H1 (cell line): ENCODE measurements at regions not wholly inside any gene's neighbourhood (a gene's known extent, or its start where the extent isn't known, plus 50 kb on each side); places are given as distances from the start of the nearest gene placed in this dataset.

Source experiments
- HDAC6 ChIP-seq: IDR thresholded peaks from one replicate; pipeline ENCODE4 v1.7.1; 2012; ENCODE audit warnings: low read depth, mild to moderate bottlenecking, inconsistent platforms, low read length, moderate library complexity
- JUN ChIP-seq: IDR thresholded peaks from 2 replicates; pipeline ENCODE4 v1.6.1; 2011; ENCODE audit warnings: low read depth, mild to moderate bottlenecking, improper control_type of control experiment, low read length
- RXRA ChIP-seq: IDR thresholded peaks from 2 replicates; pipeline ENCODE4 v1.6.1; 2011; ENCODE audit warnings: low read depth, mild to moderate bottlenecking, low read length, moderate library complexity; ENCODE audit not compliant: insufficient read depth
- SIX5 ChIP-seq: IDR thresholded peaks from 2 replicates; pipeline ENCODE4 v1.6.1; 2011; ENCODE audit warnings: mild to moderate bottlenecking, low read depth, low read length
- TF ChIP-seq, protein P1 (sequence below): IDR thresholded peaks from 2 replicates; pipeline ENCODE4 v1.6.1; 2011; ENCODE audit warnings: low read depth, mild to moderate bottlenecking, low read length; ENCODE audit not compliant: insufficient read depth

DNA sequence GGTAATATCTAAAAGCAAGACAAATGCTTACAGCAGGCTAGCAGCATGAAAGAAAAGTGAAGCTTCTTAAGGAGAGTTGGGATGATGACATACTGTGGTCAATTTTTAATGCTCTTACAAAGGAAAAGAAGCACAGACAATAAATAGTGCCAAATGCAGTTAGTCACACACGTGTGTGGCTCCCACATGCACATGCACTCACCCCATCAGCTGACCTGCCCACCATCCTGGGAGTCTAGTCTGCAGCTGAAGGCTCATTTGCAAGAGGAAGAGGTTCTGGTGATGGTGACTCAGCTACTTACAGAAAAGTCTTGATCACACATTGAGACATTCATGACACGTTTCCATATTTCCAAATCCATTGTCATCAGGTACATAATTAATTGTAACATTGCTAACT is 129.3 kb downstream of the MRPL36 start (continued):
- TF ChIP-seq JUN (no peak), HDAC6 (no peak), RXRA (no peak), SIX5 (no peak)
- TF ChIP-seq, protein P1, sequence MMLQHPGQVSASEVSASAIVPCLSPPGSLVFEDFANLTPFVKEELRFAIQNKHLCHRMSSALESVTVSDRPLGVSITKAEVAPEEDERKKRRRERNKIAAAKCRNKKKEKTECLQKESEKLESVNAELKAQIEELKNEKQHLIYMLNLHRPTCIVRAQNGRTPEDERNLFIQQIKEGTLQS = no peak
